ENCODE measurements at regions not wholly inside any gene's neighbourhood (a gene's known extent, or its start where the extent isn't known, plus 50 kb on each side); places are given as distances from the start of the nearest gene placed in this dataset.
"Not testable (repeated sequence)": the region's sequence is repeated elsewhere in the genome, so short reads cannot be mapped to it uniquely, and the experiment has no call there.

DNA sequence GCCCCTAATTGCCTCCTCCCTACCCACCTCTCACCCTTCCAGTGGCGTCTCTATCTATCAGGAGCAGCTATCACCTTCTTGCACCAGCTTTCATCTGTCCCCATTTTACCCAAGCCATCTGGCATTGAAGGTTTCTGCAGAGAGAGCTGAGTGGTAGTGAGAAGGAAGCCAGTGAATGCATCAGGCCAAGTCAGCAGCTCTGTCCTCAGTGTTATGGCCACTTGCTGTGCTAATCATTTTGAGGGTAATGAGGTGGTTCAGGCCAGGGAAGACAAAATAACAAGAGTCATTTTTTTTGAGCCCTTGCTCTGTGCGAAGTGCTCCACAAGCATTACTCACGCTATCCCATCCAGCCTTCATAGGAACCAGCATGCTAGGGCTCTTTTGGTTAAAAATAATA lies 164.7 kb downstream of the SUDS3 start:
- DNase-seq = no peak

DNA sequence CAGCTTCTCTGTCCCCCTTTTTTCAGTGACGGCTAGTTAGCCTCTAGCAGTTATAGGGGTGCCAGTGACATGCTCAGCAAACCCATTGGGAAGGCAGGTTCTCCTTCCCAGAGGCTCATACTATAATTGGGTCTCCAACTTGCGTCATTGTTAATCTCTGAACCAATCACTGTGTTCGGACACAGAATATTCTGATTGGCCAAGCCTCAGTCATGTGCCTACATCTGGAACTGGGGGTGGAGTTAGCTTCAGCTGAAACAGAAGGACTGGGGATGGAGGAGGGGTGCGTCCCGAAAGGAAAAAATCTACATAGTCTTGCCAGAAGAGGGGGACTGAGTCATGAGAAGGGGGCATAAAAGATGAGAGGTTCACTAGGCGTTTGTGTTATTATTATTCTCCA lies 165.6 kb downstream of the SUDS3 start:
- DNase-seq = no peak

DNA sequence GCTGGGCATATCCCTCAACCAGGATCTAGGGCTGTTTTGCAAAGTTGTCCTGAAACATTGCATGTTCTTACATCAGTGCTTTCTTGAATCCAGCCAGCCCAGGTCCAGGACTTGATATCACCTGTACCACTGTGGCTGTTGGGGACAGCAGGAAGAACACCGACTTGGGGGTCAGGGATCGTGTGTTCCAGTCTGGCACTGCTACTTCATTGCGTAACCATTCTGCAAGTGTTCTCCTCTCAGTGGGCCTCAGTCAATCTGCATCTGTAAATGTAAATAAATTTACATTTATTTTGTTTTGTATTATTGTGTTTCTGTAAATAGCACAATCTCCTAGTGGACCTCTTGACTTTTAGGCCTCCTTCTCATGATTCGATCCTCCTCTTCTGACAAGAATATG lies 167.3 kb downstream of the SUDS3 start:
- no peak for DNase-seq

DNA sequence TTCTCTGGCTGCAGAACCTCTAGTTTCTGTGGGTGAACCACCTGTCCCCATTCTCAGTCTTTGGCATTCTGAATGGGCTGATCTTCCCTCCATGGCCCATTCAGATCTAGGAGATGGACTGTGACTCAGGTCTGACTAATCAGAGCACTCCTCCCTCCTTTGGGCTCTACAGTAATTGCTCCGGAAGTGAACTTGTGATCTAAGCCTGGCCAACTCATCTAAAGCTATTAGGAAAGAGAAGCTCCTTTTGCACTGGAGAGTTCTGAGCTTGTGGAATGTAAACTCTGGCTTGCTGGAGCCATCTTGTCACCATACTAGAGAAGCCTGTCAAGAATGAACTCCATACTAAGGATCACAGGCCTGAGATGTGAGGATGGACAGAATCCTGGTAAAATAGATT lies 168.2 kb downstream of the SUDS3 start:
- peak; percentile 7 for DNase-seq

DNA sequence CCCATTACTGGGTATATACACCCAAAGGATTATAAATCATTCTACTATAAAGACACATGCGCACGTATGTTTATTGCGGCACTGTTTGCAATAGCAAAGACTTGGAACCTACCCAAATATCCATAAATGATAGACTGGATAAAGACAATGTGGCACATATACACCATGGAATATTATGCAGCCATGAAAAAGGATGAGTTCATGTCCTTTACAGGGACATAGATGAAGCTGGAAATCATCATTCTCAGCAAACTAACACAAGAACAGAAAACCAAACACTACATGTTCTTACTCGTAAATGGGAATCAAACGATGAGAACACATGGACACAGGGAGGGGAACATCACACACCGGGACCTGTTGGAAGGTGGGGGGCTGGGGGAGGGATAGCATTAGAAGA lies 171.3 kb downstream of the SUDS3 start:
- not testable (repeated sequence) for DNase-seq

DNA sequence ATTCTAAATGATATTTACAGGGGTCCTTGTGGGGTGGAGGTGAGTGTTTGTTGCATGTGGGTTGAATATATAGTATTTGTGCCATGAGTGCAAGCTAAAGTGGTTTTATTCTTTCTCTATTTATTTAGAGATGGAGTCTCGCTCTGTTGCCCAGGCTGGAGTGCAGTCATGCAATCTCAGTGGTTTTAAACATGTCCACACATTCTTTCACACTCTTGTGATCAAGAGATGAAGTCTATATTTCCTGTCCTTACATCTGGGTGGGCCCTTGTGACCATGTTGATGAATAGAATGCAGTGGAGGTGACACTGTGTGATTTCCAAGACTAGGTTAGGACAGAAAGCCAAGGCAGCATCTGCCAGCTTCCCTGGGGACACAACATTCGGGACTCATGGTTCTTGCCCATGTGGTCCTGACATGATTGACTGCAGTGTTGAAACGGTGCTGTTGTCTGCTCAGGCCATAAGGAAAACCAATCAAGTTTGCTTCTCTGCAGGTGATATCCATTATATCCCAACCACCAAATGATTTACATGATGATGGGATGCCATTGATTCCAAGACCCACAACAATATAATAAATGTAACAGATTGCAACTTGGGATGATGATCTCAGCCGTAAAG lies 172.6 kb downstream of the SUDS3 start:
- no peak for DNase-seq

DNA sequence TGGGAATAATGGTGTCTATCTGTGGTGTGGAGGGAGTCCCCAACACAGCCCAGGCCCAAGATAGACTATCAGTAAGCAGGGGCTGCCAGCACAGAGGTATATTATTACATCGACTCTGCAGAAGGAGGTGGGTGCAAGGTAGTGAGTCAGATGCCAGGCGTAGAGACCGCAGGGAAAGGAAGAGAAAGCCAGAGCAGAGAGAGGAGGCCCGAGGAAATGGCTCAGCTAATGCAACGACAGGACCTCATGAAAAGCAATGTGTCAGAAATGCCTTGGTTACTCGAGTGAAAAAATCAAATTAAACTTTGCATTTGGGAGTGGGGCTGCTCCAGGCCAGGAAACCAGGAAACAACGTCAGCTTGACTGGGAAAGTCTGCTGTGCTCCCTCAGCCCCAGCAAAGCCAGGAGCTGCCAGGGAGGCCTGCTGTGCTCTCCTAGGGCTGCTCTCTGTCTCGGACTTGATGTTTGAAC lies 173.2 kb downstream of the SUDS3 start:
- DNase-seq = no peak

DNA sequence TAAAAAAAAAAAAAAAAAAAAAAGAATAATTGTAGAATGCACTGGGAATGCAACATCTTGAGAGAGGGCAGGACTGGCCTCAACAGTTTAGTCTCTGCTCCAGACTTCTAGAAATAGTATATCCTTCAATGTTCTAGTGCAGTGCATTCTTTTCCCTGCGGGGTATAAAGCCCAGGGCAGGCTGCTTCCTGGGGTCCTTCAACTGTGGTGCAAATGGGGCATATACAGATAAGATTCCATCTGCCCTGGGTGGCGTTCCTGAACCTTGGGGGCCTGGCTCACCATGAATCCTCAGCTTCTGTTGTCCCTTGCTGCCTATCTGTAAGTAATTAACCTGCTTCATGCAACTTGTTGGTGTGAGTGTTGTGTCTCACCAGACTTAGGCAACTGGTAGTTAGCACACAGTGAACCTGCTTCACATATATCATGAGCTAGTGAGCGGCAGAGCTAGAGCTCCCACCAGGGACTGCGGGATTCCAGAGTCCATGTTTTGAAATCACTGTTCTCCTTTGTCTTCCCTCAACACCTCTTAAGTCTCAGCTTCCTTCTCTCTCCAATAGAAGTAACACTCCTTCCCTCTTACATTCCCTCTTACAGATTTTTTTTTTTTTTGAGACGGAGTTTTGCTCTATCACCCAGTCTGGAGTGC lies 177.6 kb downstream of the SUDS3 start:
- DNase-seq = no peak

DNA sequence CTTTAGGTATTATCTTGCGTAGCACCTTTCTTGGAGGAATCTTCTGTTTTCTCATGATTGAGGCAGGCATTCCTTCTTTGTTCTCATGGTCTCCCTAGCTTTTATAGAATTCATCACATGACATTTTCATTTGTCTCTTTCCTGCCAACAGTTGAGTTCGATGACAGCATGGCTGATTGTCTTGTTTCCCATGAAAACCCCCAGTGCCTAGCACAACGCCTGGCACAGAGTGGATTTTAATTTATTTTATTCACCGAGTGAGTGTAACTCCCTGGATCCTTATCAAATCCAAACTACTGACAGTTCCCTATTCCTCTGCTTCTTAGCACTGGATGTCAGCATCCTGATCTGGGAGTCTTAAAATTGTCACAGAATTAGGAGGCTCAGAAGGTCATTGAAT lies 182.6 kb downstream of the SUDS3 start:
- no peak for DNase-seq

DNA sequence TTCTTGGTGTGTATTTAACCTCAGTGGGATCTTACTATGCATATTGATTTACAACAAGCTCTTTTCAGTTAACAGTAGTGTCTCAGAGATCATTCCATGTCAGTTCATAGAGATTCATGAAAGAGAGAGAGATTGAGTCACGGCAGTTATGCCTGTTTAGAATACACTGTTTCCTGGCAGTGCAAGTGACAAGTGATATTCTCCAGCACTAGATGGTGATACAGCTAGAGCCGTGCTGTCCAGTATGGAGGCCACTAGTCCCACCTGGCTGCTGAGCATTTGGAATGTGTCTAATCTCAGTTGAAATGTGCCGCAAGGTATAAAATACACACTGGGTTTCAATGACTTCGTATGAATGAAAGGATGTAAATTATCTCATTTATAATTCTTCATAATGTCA lies 184.4 kb downstream of the SUDS3 start:
- DNase-seq = no peak

DNA sequence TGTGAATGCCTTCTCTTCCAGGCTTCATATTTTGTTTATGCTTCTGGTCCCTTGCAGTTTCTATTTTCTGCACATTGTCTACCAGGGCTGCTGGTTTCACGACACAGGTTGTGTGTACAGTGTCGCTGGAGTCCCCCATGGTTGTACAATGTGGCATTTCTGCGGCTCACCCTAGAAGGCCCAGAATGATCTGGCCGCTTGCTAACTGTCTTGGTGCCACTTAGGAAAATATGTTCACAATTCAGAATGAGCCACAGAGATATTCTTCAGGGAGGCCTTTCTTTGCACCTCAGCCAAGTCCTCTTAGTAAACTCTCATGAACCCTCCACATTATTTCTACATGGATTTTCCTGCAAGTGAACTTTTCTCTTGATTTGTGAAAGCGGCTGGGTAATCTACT lies 195.4 kb downstream of the SUDS3 start:
- no peak for DNase-seq

DNA sequence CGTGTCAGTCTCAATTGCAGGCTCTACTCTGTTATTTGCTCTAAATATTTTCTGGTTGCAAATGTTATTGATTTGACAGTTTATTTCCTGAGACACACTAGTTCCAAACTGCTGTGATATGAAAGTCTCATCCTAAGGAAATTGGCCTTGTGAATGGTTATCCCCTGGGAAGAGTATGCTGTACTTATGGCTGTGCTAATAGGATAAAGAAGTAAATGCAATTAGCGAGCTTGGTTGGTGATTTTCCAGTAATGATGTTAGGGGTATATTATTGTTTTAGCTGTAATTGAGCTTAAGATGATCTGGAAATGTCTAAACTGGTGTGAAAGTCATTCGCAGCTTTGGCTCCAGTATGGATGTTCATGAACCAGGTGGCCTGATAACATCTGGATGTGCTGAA lies 197.9 kb downstream of the SUDS3 start:
- DNase-seq = no peak

DNA sequence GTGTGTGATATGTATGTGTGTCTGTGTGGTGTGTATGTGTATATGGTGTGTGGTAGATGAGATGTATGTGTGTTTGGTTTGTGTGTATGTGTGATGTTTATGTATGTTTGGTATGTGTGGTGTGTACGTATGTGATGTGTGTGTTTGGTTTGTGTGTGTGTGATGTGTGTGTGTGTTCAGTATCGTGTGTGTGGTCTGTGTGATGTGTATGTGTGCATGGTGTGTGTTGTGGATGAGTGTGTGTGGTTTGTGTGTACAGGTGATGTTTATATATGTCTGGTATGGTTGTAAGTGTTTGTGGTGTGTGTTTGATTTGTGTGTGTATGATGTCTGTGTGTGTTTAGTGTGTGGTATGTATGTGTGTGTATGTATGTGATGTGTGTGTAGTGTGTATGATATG lies 199.4 kb downstream of the SUDS3 start:
- DNase-seq = no peak

DNA sequence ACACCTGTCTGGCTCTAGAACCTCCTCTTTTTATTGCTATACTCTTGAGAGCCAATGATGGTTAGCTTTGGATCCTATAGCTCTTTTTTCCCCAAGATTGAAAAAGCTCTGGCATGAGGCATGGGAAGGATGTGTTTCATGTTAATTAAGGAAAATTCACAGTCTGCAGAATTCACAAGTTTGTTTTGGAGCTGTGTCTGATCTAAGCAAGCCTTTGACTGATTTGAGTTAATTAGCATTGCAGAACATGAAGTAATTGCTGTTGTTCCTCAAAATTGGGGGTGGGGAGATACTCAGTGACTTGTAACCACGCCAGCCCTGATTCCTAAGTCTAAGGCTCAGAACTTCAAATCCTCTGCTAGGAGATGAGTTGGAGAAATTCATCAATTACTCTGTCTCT lies 205.0 kb downstream of the SUDS3 start:
- no peak for DNase-seq

DNA sequence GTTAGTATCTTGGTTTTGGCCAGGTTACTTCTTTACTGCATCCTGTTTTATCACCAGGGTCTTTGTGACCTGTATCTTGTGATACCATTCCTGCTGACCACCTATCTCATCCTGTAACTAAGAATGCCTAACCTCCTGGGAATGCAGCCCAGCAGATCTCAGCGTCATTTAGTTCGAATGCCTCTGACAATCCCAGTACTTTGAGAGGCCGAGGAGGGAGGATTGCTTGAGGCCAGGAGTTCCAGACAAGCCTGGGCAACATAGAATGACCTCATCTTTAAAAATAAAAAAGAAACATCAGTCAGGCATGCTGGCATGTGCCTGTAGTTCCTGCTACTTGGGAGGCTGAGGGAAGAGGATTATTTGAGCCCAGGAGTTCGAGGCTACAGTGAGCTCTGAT lies 206.5 kb downstream of the SUDS3 start:
- DNase-seq = no peak

DNA sequence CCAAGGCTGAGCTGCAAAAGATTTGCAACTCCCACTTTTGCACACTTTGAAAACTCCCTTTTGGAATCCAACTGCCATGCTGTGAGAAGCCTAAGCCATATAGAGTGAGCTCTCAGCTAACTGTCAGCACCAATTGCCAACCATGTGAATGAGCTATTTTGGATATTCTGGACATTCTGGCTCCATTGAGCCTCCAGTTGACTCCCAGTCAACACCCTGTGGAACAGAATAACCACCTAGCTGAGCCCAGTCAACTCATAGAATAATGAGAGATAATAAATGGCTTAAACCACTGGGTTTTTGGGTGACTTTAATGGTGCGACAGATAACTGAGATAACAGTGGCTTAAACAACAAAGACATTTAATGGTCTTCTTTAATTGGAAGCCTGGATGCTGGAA lies 210.1 kb downstream of the SUDS3 start:
- no peak for DNase-seq

DNA sequence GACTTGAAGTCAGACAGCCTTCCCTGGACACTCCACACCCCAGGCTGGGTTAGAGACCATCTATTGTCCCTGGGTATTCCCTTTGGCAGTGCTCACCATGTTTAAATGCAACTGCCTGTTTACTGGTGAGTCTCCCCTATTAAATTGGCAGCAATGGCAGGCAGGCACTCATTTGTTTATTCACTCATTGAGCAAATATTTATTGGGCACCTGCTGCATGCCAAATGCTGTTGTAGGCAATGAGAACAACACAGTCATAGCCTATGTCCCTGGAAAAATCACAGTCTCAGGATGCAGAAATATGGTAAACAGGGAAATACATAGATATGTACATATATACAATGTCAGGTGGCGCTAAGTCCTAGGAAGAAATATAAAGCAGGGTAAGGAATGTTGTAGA lies 212.8 kb downstream of the SUDS3 start:
- DNase-seq = no peak

DNA sequence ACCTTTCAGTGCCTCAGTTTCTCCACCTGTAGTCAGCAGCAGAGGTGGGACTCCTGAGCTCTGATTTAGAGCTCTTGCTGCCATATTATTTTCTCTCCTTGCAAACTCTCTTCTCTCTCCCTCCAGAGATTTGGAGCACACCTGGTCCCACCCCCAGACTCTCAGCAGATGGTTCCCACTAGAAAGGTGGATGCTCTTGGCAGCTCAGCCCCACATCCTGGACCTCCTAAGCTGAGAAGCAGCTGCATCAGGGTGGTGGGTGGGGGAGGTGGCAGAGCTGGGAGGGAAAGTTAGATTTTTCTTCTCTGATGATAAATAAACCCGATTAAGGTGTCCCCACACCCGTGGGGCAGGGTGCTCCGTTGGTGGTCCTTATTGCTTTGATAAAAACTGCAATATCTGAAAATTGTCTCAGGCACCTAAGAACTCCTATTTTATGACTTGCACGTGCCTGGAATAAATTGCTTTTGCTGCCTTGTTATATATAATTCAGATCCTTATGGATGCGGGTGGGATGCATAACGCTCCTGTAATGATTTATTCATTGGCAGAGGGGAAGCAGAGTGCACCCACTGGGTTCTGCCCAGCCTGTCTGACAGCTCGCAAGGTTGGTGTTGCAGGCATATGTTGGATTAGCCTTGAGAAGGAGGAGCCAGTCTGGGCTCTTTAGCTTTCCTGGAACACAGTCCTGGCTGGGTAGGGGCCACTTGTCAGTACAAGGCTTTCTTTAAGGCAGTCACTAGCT lies 214.2 kb downstream of the SUDS3 start:
- DNase-seq = no peak

DNA sequence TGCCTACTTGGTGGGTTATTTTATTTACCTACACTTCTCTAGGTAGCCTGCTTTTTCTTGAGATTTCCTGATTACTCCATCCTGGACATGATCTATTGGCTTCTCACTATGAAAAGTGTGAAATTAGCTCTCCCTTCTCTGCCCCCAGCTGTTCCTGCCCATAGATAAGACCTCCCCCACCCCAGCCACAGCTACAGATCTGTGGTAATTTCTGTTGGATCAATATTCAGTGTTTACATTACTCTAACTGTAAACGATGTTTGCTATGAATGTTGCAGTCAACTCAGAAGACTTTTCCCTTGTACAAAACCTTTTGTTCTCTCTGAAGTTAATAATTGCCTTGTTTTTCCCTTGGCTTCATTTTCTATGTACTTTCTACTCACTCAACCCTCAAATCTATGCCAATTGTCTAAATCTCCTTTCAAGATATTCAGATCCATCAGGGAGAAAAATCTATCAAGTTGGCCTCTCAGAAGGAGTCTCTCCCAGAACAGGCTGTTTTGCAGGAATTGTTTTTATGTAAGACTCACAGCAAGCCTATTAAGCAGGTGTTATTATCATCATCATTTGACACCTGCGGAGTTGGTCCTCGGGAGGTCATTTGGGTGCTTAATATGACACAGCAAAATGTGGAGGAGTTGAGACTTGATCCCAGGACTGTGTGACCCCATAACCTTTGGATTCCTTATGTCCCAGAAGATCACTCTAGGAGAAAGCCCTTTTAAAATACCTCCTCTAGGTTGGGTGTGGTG lies 227.4 kb downstream of the SUDS3 start:
- no peak for DNase-seq

DNA sequence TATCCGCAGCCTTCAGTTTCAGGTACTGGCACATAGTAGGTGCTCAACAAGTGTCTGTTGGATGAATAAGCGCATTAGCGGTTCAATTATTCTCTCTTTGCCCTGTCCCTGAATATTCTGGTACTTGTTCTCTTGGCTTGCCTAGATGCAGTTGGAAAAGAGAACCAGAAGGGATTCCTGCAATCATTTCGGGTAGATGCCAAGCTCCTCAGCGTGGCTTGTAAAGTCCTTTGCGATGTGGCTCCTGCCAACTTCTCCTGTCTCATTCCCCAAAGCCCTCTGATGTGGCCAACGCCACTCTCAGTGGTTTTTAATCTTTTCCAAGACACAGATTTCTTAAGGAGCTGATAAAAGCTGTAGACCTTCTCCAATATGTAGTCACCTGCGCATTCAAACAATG lies 230.3 kb downstream of the SUDS3 start:
- no peak for DNase-seq

DNA sequence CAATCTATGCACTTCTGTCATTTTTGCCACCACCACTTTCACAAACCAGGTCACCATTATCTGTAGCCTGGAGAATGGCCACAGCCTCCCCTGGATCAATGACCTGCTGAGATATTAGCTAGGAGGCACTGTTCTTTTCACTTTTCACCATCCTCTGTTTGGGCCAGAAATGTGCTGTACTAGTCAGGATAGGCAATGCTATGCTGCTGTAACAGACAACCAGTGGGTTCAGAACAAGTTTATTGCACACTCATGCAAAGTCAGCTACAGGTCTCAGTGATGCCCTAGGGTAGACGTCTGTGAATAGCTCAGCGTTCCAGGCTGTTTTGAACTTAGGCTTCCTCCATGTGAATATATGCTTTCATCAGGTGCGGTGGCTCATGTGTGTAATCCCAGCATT lies 231.5 kb downstream of the SUDS3 start:
- no peak for DNase-seq

DNA sequence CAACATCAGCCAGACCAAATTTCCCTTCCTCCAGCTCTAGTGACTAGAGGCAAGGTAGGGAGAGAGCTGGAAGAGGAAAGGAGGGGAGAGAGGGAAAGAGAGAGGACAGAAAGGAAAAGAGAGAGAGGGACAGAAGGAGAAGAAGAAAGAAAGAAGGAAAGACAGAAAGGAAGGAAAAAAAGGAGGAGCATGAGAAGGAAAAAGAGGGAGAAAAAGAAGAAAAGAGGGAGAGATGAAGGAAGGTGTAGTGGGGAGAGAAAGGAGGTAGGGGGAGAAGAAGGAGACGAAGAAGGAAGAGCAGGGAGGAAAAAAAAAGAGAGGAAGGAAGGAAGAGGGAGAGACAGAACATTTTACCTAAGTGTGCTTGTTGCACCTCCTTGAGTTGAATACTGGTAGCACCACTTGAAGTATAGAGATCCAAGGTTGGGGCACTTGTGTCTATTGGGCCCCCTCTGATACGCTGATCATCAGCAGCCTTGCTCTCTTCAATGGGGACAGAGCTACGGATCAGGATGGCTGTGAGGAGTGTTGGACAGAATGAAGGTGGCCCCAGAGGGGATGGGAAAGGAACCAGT lies 232.5 kb downstream of the SUDS3 start:
- DNase-seq = no peak

DNA sequence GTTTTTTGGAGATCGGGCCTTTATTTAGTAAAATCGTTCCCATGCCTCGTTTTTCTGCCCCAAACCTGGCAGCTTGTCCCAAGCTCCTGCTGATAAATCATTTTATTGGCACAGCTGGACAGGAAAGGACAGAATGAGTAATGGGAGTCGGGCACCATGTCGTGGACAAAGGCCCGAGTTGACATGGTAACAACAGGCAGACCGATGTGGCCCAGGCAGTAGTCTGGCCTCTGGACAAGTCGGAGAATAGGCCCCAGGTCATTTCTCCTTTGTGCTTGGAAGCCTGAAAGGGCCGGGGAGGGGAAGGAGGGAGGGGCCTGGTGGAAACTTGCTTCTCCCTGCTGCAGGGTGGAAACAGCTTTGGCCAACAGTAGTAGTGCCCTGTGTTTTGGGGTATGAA lies 234.9 kb downstream of the SUDS3 start:
- DNase-seq = no peak

Measured in kidney glomerular epithelial cell (primary cell).